ENCODE measurements at regions not wholly inside any gene's neighbourhood (a gene's known extent, or its start where the extent isn't known, plus 50 kb on each side); places are given as distances from the start of the nearest gene placed in this dataset.

DNA sequence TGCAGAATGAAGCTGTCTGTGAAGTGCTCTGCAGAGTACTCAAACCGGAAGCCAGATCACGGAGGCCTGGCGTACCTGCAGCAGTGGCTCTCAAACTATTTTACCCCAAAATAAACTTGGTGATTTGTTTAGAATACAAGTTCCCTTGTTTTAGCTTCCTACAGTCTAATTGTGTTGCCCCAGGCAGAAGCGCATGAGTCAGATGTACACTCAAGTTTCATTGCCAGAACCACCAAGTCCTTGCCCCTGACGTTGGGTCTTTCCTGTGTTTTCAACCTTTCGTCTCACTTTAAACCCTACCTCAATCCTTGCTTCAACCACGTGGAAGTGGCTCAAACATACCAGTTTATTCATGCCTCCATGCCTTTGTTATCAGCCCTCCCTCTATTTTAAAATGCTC is 66.2 kb upstream of the SLC7A11 start:
- Mint-ChIP-seq H3K27me3 (no peaks in the 10 kb centered on the region), H3K27ac (no peak overlapping the region), H3K9me3 (peaks cover 10% of the 10 kb centered on the region), H3K4me1 (ENCODE audit: unreplicated experiment) (peaks cover 13% of the 10 kb centered on the region), H3K4me3 (no peak overlapping the region), H3K36me3 (no peaks in the 10 kb centered on the region)
- DNase-seq (ENCODE audit: extremely low spot score, unreplicated experiment), result no peak
- TF ChIP-seq, protein P1, sequence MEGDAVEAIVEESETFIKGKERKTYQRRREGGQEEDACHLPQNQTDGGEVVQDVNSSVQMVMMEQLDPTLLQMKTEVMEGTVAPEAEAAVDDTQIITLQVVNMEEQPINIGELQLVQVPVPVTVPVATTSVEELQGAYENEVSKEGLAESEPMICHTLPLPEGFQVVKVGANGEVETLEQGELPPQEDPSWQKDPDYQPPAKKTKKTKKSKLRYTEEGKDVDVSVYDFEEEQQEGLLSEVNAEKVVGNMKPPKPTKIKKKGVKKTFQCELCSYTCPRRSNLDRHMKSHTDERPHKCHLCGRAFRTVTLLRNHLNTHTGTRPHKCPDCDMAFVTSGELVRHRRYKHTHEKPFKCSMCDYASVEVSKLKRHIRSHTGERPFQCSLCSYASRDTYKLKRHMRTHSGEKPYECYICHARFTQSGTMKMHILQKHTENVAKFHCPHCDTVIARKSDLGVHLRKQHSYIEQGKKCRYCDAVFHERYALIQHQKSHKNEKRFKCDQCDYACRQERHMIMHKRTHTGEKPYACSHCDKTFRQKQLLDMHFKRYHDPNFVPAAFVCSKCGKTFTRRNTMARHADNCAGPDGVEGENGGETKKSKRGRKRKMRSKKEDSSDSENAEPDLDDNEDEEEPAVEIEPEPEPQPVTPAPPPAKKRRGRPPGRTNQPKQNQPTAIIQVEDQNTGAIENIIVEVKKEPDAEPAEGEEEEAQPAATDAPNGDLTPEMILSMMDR (conservative IDR thresholded peaks at IDR 0.05), result no peak

DNA sequence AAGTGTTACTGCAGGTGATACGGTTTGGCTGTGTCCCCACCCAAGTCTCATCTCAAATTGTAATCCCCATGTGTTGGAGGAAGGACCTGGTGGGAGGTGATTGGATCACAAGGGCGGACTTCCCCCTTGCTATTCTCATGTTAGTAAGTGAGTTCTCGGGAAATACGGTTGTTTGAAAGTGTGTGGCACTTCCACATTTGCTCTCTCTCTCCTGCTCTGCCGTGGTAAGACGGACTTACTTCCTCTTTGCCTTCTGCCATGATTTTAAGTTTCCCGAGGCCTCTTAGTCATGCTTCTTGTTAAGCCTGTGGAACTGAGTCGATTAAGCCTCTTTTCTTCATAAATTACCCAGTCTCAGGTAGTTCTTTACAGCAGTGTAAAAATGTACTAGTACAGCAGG is 65.2 kb upstream of the SLC7A11 start:
- Mint-ChIP-seq H3K36me3 (no peaks in the 10 kb centered on the region), H3K27ac (no peak overlapping the region), H3K4me1 (ENCODE audit: unreplicated experiment) (peaks cover 13% of the 10 kb centered on the region), H3K4me3 (no peak overlapping the region), H3K9me3 (peaks cover 11% of the 10 kb centered on the region), H3K27me3 (no peaks in the 10 kb centered on the region)
- DNase-seq (ENCODE audit: extremely low spot score, unreplicated experiment), result no peak
- TF ChIP-seq, protein P1 (conservative IDR thresholded peaks at IDR 0.05), result no peak

DNA sequence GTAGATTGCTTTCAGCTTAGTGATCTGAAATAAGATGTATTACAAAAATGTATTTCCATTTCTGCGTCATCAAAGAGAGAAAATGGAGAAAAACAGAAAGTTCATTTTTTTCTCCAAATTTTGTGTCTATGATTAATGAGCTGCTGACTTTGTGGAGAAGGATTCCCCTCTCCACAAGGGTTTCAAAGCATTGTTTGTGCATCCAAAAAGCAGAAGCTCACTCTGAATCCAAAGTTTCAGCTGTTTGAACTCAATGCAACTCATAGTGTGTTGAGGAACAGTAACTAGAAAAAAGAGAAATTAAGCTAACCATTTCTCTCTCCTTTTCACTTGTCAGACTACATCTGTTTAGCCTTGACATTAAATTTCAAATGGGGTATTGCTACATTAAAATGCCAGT is 62.9 kb upstream of the SLC7A11 start:
- no peaks in the 10 kb centered on the region for H3K36me3 Mint-ChIP-seq
- H3K4me1 Mint-ChIP-seq (ENCODE audit: unreplicated experiment), result peaks cover 22% of the 10 kb centered on the region
- H3K27ac Mint-ChIP-seq, result no peak overlapping the region
- peaks cover 11% of the 10 kb centered on the region for H3K9me3 Mint-ChIP-seq
- TF ChIP-seq, protein P1 (conservative IDR thresholded peaks at IDR 0.05), result no peak
- H3K4me3 Mint-ChIP-seq, result no peak overlapping the region
- DNase-seq (ENCODE audit: extremely low spot score, unreplicated experiment), result no peak
- no peaks in the 10 kb centered on the region for H3K27me3 Mint-ChIP-seq

DNA sequence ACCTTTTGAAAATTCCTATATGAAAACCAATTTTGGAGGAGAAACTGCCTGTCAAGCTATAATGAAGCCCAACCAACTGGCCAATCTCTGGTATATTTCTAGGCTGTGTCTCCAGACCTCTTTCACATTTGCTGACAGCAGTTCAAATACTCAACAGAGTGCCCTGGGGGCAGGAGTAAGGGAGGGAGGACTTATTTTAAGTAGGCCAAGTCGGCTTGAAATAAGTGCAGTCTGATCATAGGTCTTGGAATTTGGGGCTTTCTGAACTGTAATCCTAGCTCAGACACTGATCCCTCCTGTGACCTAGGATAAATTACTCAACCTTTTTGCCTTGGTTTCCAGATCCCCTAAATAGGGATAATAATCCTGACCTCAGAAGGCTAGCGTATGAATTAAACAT is 59.4 kb upstream of the SLC7A11 start:
- H3K36me3 Mint-ChIP-seq, result no peaks in the 10 kb centered on the region
- peaks cover 17% of the 10 kb centered on the region for H3K4me1 Mint-ChIP-seq (ENCODE audit: unreplicated experiment)
- no peaks in the 10 kb centered on the region for H3K27me3 Mint-ChIP-seq
- H3K4me3 Mint-ChIP-seq, result no peak overlapping the region
- H3K27ac Mint-ChIP-seq, result no peak overlapping the region
- H3K9me3 Mint-ChIP-seq, result peaks cover 5% of the 10 kb centered on the region
- TF ChIP-seq, protein P1 (conservative IDR thresholded peaks at IDR 0.05), result no peak
- no peak for DNase-seq (ENCODE audit: extremely low spot score, unreplicated experiment)

DNA sequence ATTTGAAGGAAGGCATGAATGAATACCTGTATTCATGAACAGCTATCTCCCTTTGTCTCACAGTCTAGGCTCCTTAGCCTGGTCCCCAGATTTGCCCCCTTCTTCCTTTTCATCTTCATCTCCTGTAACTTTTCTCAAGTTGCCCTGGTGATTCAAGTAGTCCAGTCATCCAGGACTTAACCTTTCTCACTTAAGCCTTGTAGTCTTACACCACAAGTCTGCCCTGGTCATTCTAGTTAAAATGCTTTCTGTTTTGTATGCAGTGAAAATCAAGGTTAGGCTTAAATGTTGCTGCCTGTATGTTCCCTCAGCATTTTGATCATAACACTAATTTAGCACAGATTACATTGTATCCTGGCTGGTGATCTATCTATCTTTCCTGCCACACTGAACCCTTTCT is 58.5 kb upstream of the SLC7A11 start:
- Mint-ChIP-seq H3K27ac (no peak overlapping the region), H3K36me3 (no peaks in the 10 kb centered on the region), H3K27me3 (no peaks in the 10 kb centered on the region), H3K4me1 (ENCODE audit: unreplicated experiment) (peaks cover 17% of the 10 kb centered on the region), H3K9me3 (peaks cover 5% of the 10 kb centered on the region), H3K4me3 (no peak overlapping the region)
- TF ChIP-seq, protein P1 (conservative IDR thresholded peaks at IDR 0.05), result no peak
- DNase-seq (ENCODE audit: extremely low spot score, unreplicated experiment), result no peak

DNA sequence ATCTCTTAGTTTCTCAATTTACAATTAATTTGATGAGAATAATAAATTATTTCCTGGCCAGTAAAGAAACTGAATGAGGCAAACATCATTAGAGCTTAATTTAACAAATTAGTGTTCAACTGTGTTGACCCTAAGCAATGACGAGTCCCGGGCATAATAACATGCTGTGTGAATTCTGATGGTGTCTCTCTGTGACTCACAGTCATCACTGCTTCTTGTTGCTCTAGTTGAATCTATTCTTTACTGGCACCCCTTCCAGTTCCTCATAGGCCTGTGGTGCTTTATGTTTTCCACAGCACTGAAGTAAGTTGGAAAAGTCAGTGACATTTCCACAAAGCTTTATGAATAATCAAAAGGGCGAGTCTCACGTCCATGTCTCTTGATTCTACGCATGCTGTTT is 57.7 kb upstream of the SLC7A11 start:
- peaks cover 5% of the 10 kb centered on the region for H3K9me3 Mint-ChIP-seq
- H3K27me3 Mint-ChIP-seq, result no peaks in the 10 kb centered on the region
- TF ChIP-seq, protein P1 (conservative IDR thresholded peaks at IDR 0.05), result no peak
- H3K4me3 Mint-ChIP-seq, result no peak overlapping the region
- no peak overlapping the region for H3K27ac Mint-ChIP-seq
- no peak for DNase-seq (ENCODE audit: extremely low spot score, unreplicated experiment)
- no peaks in the 10 kb centered on the region for H3K36me3 Mint-ChIP-seq
- H3K4me1 Mint-ChIP-seq (ENCODE audit: unreplicated experiment), result peaks cover 17% of the 10 kb centered on the region

All from type B pancreatic cell (in vitro differentiated cells).